HG02970 (cell line): ENCODE measurements at regions not wholly inside any gene's neighbourhood (a gene's known extent, or its start where the extent isn't known, plus 50 kb on each side); places are given as distances from the start of the nearest gene placed in this dataset.

Source experiments
- ATAC-seq: cut with Tn5 transposase; IDR thresholded peaks from one replicate; pipeline ENCODE4 v1.9.1; 2021; ENCODE audit warnings: mild to moderate bottlenecking, moderate library complexity, moderate number of reproducible peaks; ENCODE audit not compliant: unreplicated experiment, low FRiP score

- no peak for ATAC-seq
Measured at GRCh38 chr1:186620566-186621350, 59.5 kb downstream of the PTGS2 start.

GRCh38 chr1:186618401-186619170 is 61.6 kb downstream of the PTGS2 start:
- ATAC-seq = peak; percentile 99

GRCh38 chr1:186617926-186618325 is 62.3 kb downstream of the PTGS2 start:
- peak; percentile 4 for ATAC-seq

GRCh38 chr1:186616511-186616910 is 63.7 kb downstream of the PTGS2 start:
- ATAC-seq = no peak

- ATAC-seq = no peak
Measured at GRCh38 chr1:186615332-186615731, 64.9 kb downstream of the PTGS2 start.

- no peak for ATAC-seq
Measured at GRCh38 chr1:186611156-186611555, 69.1 kb downstream of the PTGS2 start.

- no peak for ATAC-seq
Measured at GRCh38 chr1:186609183-186609582, 71.0 kb downstream of the PTGS2 start.

- no peak for ATAC-seq
Measured at GRCh38 chr1:186605762-186606350, 74.4 kb downstream of the PTGS2 start.

- no peak for ATAC-seq
Measured at GRCh38 chr1:186595969-186596368, 84.3 kb downstream of the PTGS2 start.

- no peak for ATAC-seq
Measured at GRCh38 chr1:186578325-186579016, 101.8 kb downstream of the PTGS2 start.

GRCh38 chr1:186577633-186578032 is 102.6 kb downstream of the PTGS2 start:
- ATAC-seq = no peak

- ATAC-seq = no peak
Measured at GRCh38 chr1:186577216-186577615, 103.0 kb downstream of the PTGS2 start.

- no peak for ATAC-seq
Measured at GRCh38 chr1:186575348-186575747, 104.9 kb downstream of the PTGS2 start.

- ATAC-seq = no peak
Measured at GRCh38 chr1:186574926-186575325, 105.3 kb downstream of the PTGS2 start.

- ATAC-seq = no peak
Measured at GRCh38 chr1:186572509-186572908, 107.7 kb downstream of the PTGS2 start.

GRCh38 chr1:186571771-186572170 is 108.5 kb downstream of the PTGS2 start:
- ATAC-seq = no peak

- no peak for ATAC-seq
Measured at GRCh38 chr1:186569856-186570255, 108.9 kb upstream of the PDC start.

GRCh38 chr1:186568221-186568620 is 107.3 kb upstream of the PDC start:
- no peak for ATAC-seq

- ATAC-seq = no peak
Measured at GRCh38 chr1:186566140-186566855, 105.4 kb upstream of the PDC start.

GRCh38 chr1:186564582-186564981 is 103.7 kb upstream of the PDC start:
- ATAC-seq = no peak
